SK-N-DZ (cell line): ENCODE measurements at regions not wholly inside any gene's neighbourhood (a gene's known extent, or its start where the extent isn't known, plus 50 kb on each side); places are given as distances from the start of the nearest gene placed in this dataset.
"Not testable (repeated sequence)": the region's sequence is repeated elsewhere in the genome, so short reads cannot be mapped to it uniquely, and the experiment has no call there.

Experiments
- DNase-seq: peaks from one replicate; pipeline ENCODE4 v3.0.0-alpha.2; 2015; ENCODE audit warnings: low spot score
- small RNA-seq, 2 experiments: library from RNA; depleted of rRNA; stranded (forward); fragments of <200 nt; gene quantifications; one replicate each; pipeline ENCODE3, GENCODE V24; 2014

DNA sequence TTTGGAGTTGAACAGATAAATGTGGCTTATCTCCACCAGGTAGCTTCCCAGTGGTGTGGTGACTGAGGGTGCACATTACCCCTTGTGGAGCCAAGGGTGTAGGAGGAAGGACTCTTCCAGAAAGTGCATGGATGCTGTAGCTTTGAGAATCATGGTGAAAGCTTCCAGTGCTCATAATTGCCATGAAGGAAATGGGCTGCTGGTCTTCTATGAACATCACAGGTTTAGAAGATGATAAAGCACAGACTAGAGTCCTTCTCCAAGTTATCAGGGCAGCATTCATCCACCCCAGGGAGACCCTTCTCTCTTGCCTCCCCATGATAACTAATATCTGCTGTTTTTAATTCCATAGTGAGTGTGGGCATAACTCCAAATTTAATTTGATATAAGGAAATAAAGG is 93.4 kb upstream of the CHD1 start:
- no peak for DNase-seq

- no peak for DNase-seq
These were observed 91.9 kb upstream of the CHD1 start for GRCh38 chr5:99020698-99021048.

- DNase-seq = no peak
These were observed 91.2 kb upstream of the CHD1 start for GRCh38 chr5:99019812-99020697.

GRCh38 chr5:99019254-99019653 is 90.4 kb upstream of the CHD1 start:
- DNase-seq = no peak

GRCh38 chr5:99010294-99010693 is 81.5 kb upstream of the CHD1 start:
- no peak for DNase-seq

GRCh38 chr5:99008009-99008408 is 79.2 kb upstream of the CHD1 start:
- DNase-seq = not testable (repeated sequence)

DNA sequence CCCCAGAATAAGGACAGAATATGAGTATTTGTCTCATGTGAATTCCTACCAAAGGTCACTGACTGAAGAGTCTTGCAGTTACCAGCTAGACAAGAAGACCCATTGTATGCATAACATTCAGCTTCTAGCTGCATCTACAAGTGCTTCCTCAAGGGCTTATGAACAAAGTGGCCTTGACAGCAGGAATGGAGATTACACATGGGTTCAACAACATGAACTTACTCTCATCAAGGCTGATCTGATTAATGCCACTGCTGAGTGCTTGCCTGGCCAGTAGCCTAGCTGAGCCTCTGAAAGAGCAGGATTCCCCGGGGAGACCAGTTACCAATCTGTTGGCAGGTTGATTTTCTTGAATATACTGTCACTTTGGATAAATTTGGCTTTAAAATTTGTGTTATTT is 76.7 kb upstream of the CHD1 start:
- peak; percentile 94 for DNase-seq

DNA sequence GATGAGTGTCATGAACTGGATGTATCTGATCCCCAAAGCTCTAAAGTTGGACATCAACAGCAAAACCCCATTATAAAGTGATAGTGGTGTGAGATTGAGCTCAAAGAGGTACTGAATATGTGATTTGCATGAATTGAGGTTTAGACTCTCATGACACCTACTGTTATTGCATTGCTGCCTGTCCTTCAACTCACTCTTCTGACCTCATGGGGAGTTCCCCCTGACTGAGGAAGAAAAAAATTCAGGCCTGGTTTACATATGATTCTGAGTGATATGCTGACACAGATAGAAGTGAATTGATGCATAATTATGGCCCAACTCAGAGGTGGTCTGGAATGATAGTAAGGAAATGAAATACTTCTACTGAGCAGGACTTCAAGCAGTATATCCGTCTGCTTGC is 76.2 kb upstream of the CHD1 start:
- DNase-seq = no peak

GRCh38 chr5:99000876-99001275 is 72.1 kb upstream of the CHD1 start:
- no peak for DNase-seq

DNA sequence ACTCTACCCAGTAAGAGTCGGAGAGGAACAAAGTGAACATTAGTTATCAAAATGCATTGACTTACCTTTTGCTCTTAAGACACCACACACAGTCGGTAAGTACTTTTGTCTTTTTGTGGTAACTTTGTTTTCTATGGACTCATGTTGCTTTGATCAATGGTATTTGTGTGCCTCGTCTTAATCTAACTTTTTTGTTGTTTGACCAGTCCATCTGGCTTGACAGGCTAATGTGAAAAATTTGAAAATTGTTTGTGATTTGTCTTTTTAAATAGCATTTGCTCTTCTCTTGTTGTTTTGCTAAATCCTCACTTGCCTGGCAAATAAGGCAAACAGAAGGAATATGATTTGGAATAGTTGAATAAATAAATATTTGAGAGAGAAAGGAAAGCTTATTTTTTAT is 71.4 kb upstream of the CHD1 start:
- no peak for DNase-seq

GRCh38 chr5:98999631-99000030 is 70.8 kb upstream of the CHD1 start:
- peak; percentile 73 for DNase-seq

DNA sequence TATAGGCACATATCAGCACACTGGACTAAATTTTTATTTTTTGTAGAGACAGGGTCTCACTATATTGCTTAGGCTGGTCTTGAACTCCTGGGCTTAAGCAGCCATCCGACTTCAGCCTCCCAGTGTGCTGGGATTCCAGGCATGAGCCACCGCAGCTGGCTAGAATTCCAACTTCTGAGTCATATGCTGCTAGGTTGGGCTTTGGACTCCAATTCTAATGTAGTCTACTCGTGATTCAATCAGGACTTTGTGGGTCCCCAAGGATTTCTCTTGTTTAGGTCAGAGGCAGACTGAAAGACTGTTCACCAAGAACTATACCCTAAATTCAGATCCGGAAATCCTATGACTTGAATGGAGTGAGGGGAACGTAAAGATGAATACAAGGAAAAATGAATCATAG is 68.2 kb upstream of the CHD1 start:
- no peak for DNase-seq

- no peak for DNase-seq
These were observed 65.8 kb upstream of the CHD1 start for GRCh38 chr5:98994611-98995010.

- no peak for DNase-seq
These were observed 64.7 kb upstream of the CHD1 start for GRCh38 chr5:98993512-98993911.

- no peak for DNase-seq
These were observed 63.7 kb upstream of the CHD1 start for GRCh38 chr5:98992552-98992951.

- DNase-seq = no peak
These were observed 60.9 kb upstream of the CHD1 start for GRCh38 chr5:98989727-98990126.

GRCh38 chr5:98986587-98986986 is 57.8 kb upstream of the CHD1 start:
- no peak for DNase-seq

DNA sequence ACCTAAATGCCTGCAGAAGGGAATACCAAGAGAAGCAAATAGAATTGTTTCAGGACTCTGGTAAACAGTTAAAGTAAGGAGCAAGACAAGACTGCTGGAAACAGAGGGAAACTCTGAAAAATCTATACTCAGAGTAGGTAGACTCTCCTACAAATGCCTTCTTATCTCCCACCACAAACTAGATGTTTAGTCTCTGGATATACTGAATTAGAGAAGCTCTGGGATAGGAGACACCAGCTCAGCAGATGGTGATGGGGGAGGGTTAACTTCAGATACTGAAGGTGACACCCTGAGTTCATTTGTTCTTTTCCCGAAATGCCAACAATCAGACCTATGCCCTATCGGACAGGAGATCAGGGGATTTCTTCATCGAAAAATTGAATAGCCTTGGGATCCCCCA is 54.1 kb upstream of the CHD1 start:
- no peak for DNase-seq

Small RNA genes in the stretch of these regions (small RNA-seq; reads per million reads assigned to genes)
- 0 reads per million in 2 experiments for gene MTND4LP5
- gene RF00019 = 0 reads per million in 2 experiments
- 0 to 0.03 reads per million in 2 experiments for gene RNU6-1119P
